D721Med (cell line): ENCODE measurements at regions not wholly inside any gene's neighbourhood (a gene's known extent, or its start where the extent isn't known, plus 50 kb on each side); places are given as distances from the start of the nearest gene placed in this dataset.

ENCODE experiments used
- DNase-seq: peaks from one replicate; pipeline ENCODE4 v3.0.0; 2011; ENCODE audit warnings: low spot score; ENCODE audit not compliant: insufficient read length
- FAIRE-seq: peaks from 2 replicates; lab custom pipeline; 2011; peaks lifted over from hg19 to GRCh38; lab: Jason Lieb, UNC
- CTCF ChIP-seq: IDR thresholded peaks from 2 replicates; pipeline ENCODE4 v1.5.1; 2012; ENCODE audit warnings: mild to moderate bottlenecking, control low read depth; ENCODE audit not compliant: insufficient read depth; ENCODE audit errors: missing control alignments

GRCh38 chr1:215488850-215489249, 78.3 kb upstream of the KCTD3 start:
- FAIRE-seq: no peak

GRCh38 chr1:215489771-215490565, 77.1 kb upstream of the KCTD3 start:
- TF ChIP-seq CTCF: no peak
- no peak for DNase-seq
- peak; percentile 29 for FAIRE-seq

More at GRCh38 chr1:215488850-215489249, 78.3 kb upstream of the KCTD3 start:
- DNase-seq: no peak
- no peak for TF ChIP-seq CTCF

GRCh38 chr1:215497528-215497927, 69.6 kb upstream of the KCTD3 start:
- no peak for TF ChIP-seq CTCF
- FAIRE-seq: no peak
- DNase-seq: no peak

GRCh38 chr1:215501496-215501895, 65.6 kb upstream of the KCTD3 start:
- DNase-seq (no peak), FAIRE-seq (no peak)
- no peak for TF ChIP-seq CTCF

GRCh38 chr1:215502081-215502480, 65.0 kb upstream of the KCTD3 start:
- DNase-seq (no peak), FAIRE-seq (no peak)
- TF ChIP-seq CTCF: no peak

GRCh38 chr1:215507119-215507518, 60.0 kb upstream of the KCTD3 start:
- FAIRE-seq: peak; percentile 78

More at GRCh38 chr1:215507119-215507518, 60.0 kb upstream of the KCTD3 start:
- TF ChIP-seq CTCF: no peak
- DNase-seq: no peak
